LNCaP clone FGC (cell line): ENCODE measurements at regions not wholly inside any gene's neighbourhood (a gene's known extent, or its start where the extent isn't known, plus 50 kb on each side); places are given as distances from the start of the nearest gene placed in this dataset.

Experiments used
- DNase-seq: peaks from one replicate; pipeline ENCODE4 v3.0.0-alpha.2; 2011; ENCODE audit warnings: low read depth
- H3K4me3 ChIP-seq: 2 replicates; pipeline ENCODE4 v1.5.1; 2011; ENCODE audit warnings: mild to moderate bottlenecking, low read depth, low read length, control low read depth
- TF ChIP-seq, protein P1 (sequence below): IDR thresholded peaks from 2 replicates; pipeline ENCODE4 v1.5.1; 2012; ENCODE audit warnings: mild to moderate bottlenecking; ENCODE audit not compliant: control insufficient read depth, insufficient read depth; ENCODE audit errors: extremely low read depth

DNA sequence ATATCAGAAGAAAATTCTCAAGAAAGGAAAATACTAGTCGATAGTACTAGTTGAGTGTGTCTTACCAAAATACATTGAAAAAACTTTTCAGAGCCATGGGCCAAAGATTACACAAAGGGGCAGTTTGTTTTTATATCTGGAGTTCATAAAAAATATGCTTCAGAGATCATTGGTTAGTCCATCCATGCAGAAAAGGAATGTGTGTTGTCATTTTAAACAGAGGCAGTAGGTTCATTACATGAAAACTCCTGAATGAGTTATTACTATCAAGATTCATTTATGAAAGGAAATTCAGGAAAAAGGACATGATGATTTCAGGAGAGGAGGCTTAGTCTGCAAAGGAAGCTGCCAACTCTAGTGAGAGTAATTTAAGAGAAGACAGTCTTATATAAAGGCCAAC lies 354.8 kb downstream of the AEBP2 start:
- TF ChIP-seq, protein P1, sequence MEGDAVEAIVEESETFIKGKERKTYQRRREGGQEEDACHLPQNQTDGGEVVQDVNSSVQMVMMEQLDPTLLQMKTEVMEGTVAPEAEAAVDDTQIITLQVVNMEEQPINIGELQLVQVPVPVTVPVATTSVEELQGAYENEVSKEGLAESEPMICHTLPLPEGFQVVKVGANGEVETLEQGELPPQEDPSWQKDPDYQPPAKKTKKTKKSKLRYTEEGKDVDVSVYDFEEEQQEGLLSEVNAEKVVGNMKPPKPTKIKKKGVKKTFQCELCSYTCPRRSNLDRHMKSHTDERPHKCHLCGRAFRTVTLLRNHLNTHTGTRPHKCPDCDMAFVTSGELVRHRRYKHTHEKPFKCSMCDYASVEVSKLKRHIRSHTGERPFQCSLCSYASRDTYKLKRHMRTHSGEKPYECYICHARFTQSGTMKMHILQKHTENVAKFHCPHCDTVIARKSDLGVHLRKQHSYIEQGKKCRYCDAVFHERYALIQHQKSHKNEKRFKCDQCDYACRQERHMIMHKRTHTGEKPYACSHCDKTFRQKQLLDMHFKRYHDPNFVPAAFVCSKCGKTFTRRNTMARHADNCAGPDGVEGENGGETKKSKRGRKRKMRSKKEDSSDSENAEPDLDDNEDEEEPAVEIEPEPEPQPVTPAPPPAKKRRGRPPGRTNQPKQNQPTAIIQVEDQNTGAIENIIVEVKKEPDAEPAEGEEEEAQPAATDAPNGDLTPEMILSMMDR: no peak
- H3K4me3 ChIP-seq: no peak overlapping the region
- DNase-seq: no peak

DNA sequence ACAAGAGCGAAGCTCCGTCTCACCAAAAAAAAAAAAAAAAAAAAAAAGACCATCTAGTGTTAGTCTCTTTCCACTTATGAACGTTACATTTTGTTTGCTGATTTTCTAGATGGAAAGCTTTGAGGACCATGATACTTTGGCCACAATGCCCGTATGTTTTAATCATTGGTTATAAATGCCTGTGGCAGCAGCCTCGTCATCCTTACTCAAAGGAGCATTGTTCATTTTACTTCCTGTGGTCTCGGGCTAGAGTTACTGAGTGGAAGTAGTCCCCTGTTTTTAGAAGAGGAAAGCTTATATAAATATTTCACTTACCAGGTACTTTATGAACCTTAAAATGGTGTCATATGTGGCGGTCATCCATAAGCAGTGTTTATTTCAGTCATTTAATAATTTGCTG lies 359.9 kb downstream of the AEBP2 start:
- no peak overlapping the region for H3K4me3 ChIP-seq
- no peak for DNase-seq
- TF ChIP-seq, protein P1: no peak

DNA sequence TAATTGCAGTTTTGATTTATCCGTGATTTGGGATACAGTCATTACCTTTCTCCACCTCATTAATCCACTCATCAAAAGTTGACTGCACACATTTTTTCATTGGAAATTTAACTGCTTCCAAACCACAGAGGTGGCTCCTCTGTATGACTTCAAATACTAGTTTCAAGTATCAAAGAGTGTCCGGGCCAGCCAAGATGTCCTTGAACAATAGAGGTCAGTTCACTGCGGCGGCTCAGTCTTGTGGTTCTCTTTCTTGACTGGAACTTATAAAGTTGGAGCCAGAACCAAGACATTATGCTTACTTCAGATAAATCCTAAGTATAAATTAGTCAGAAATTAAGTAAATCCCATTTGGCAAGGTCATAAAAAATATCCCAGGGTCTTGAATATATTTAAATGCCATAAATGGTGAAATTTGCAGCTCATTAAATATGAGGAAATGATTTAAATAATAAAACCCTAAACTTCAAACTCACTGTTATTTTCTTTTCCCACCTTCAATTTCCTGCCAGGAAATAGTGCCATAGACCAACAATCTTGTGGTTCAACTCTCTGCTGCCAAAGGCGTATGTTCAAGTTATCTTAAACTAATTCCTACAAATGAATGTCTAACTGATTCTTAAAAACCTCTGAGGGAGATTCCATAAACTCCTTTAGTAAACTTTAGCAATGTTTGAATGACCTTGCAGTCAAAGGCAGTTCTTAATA lies 360.8 kb downstream of the AEBP2 start:
- H3K4me3 ChIP-seq: no peak overlapping the region
- TF ChIP-seq, protein P1: no peak
- no peak for DNase-seq

DNA sequence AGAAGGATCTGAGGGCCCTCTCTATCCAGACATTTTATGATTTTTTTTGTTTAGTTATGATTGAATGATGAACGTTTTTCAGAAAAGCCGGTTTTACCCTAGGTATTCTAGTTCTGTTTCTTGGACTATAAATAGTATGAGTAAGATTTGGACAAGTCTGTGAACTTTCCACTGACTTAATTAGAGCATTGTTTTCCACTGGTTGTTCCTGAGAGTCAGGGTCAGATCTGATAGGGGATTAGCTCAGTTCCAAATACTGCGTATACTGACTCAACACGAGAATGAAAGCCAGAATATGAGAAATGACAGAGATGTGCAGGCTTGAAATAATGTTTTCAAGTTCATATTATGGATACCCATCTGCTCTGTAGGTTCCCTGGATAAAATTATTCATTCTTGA lies 361.6 kb downstream of the AEBP2 start:
- DNase-seq: no peak
- no peak overlapping the region for H3K4me3 ChIP-seq
- TF ChIP-seq, protein P1: no peak

DNA sequence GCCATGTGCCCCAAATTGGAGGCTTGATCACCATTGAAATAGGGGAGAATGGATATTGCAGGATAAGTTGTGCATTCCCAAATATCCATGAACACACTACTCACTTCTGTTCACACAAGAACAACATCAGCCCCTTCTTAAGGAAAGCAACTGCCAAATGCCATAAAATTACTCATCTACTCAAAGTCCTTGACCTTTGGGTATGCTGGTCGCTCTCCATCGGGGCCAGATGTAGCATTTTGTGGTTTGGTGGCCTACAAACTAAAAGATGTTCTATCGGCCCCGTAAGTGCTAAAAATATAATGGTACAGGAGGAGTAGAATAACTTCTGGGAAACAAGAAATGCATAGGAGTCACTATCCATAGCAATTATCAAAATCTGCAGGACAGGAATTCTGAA lies 362.6 kb downstream of the AEBP2 start:
- TF ChIP-seq, protein P1: no peak

DNA sequence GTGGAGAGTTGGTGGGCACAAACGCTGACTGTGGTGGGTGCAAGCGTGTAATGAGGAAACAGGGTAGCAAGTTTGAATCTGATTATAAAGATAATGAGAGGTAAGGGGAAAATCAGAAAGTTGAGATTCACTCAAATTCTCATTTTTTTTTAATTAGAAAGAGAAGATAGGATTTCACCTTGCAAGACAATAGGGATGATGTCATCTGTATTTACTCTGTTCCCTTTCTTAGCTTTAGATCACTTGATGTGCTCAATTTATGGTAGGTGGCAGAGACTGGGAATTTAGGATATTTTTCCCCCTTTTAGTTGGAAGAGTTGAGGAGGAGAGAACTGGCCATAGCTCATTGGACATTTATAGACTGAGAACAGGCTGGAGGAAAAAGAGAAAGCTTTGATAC lies 363.6 kb downstream of the AEBP2 start:
- TF ChIP-seq, protein P1: no peak
- DNase-seq: no peak
- no peak overlapping the region for H3K4me3 ChIP-seq

More for the DNA sequence above, 362.6 kb downstream of the AEBP2 start:
- DNase-seq: no peak
- no peak overlapping the region for H3K4me3 ChIP-seq

DNA sequence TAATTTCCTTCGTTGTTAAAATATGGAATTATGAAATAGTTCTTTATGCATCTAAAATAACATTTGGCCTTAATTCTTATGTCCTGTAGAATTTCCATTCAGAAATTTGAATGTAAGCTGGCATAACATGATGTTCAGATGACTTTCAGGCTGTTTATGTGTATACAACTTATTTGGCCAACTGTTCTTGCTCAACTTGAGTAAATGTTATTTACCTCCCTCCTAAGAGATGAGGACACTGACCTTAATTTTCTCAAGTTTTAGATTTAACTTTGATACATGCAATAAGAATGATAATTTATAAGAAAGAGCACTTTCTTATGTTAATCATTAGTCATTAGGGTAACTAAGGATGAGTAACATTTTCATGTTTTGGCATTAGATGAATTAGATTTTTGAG lies 365.4 kb downstream of the AEBP2 start:
- TF ChIP-seq, protein P1: no peak
- no peak for DNase-seq
- no peak overlapping the region for H3K4me3 ChIP-seq
